HG03039 (cell line): ENCODE measurements at regions not wholly inside any gene's neighbourhood (a gene's known extent, or its start where the extent isn't known, plus 50 kb on each side); places are given as distances from the start of the nearest gene placed in this dataset.
"Not testable (repeated sequence)": the region's sequence is repeated elsewhere in the genome, so short reads cannot be mapped to it uniquely, and the experiment has no call there.

Experiments used
- ATAC-seq: cut with Tn5 transposase; IDR thresholded peaks from one replicate; pipeline ENCODE4 v1.9.1; 2021; ENCODE audit warnings: mild to moderate bottlenecking, moderate library complexity; ENCODE audit not compliant: unreplicated experiment

GRCh38 chr4:178015046-178015445 lies 572.8 kb upstream of the AGA start:
- not testable (repeated sequence) for ATAC-seq

GRCh38 chr4:178026999-178027398 lies 584.8 kb upstream of the AGA start:
- ATAC-seq = no peak

GRCh38 chr4:178027796-178028195 lies 585.6 kb upstream of the AGA start:
- ATAC-seq = no peak

GRCh38 chr4:178028481-178028880 lies 586.2 kb upstream of the AGA start:
- no peak for ATAC-seq

- ATAC-seq = no peak
Observed at GRCh38 chr4:178037459-178038214, 595.4 kb upstream of the AGA start.

- ATAC-seq = no peak
Observed at GRCh38 chr4:178056996-178057395, 614.8 kb upstream of the AGA start.

- no peak for ATAC-seq
Observed at GRCh38 chr4:178063568-178063967, 621.3 kb upstream of the AGA start.

GRCh38 chr4:178066338-178066941 lies 624.2 kb upstream of the AGA start:
- no peak for ATAC-seq

- ATAC-seq = no peak
Observed at GRCh38 chr4:178068136-178068535, 625.9 kb upstream of the AGA start.

GRCh38 chr4:178070163-178070562 lies 627.9 kb upstream of the AGA start:
- ATAC-seq = no peak

- no peak for ATAC-seq
Observed at GRCh38 chr4:178080312-178080711, 638.1 kb upstream of the AGA start.

- no peak for ATAC-seq
Observed at GRCh38 chr4:178081176-178081575, 638.9 kb upstream of the AGA start.

- no peak for ATAC-seq
Observed at GRCh38 chr4:178081896-178082295, 639.7 kb upstream of the AGA start.

GRCh38 chr4:178082906-178083305 lies 640.7 kb upstream of the AGA start:
- ATAC-seq = no peak

- no peak for ATAC-seq
Observed at GRCh38 chr4:178083968-178084367, 641.7 kb upstream of the AGA start.

GRCh38 chr4:178086320-178086719 lies 644.1 kb upstream of the AGA start:
- no peak for ATAC-seq

- ATAC-seq = no peak
Observed at GRCh38 chr4:178090640-178091411, 648.6 kb upstream of the AGA start.

- no peak for ATAC-seq
Observed at GRCh38 chr4:178102139-178102538, 659.9 kb upstream of the AGA start.

GRCh38 chr4:178105242-178105641 lies 663.0 kb upstream of the AGA start:
- no peak for ATAC-seq

GRCh38 chr4:178136736-178137345 lies 694.6 kb upstream of the AGA start:
- ATAC-seq = no peak

- no peak for ATAC-seq
Observed at GRCh38 chr4:178137732-178138471, 695.7 kb upstream of the AGA start.
